DND-41 (cell line): ENCODE measurements at regions not wholly inside any gene's neighbourhood (a gene's known extent, or its start where the extent isn't known, plus 50 kb on each side); places are given as distances from the start of the nearest gene placed in this dataset.

Source experiments
- CTCF ChIP-seq: IDR thresholded peaks from 2 replicates; pipeline ENCODE4 v1.5.1; 2012; ENCODE audit warnings: borderline replicate concordance, low read length, moderate library complexity, mild to moderate bottlenecking; ENCODE audit not compliant: poor library complexity, severe bottlenecking; ENCODE audit errors: extremely low read depth
- EZH2 ChIP-seq: IDR thresholded peaks from 3 replicates; pipeline ENCODE4 v1.6.1; 2012; ENCODE audit warnings: borderline replicate concordance, low read depth, mild to moderate bottlenecking, moderate library complexity, low read length, inconsistent platforms; ENCODE audit not compliant: severe bottlenecking

GRCh38 chr3:17972959-17973906 is 230.8 kb upstream of the TBC1D5 start:
- TF ChIP-seq CTCF (no peak), EZH2 (no peak)
